ENCODE measurements at regions not wholly inside any gene's neighbourhood (a gene's known extent, or its start where the extent isn't known, plus 50 kb on each side); places are given as distances from the start of the nearest gene placed in this dataset.

- TF ChIP-seq CTCF (IDR thresholded peaks at IDR 0.05) (no peak), POLR2A (IDR thresholded peaks at IDR 0.05) (no peak)
Observed at GRCh38 chr2:220181165-220181564, 553.7 kb downstream of the SLC4A3 start.

All from breast epithelium (tissue), 3 donors.